T-helper 2 cell treated with Interferon-gamma antibody and Interleukin-4, amounts not matched to agents 100 ng/mL and 5 ng/mL, for 36 hours (primary cell): ENCODE measurements at regions not wholly inside any gene's neighbourhood (a gene's known extent, or its start where the extent isn't known, plus 50 kb on each side); places are given as distances from the start of the nearest gene placed in this dataset.

Experiments
- intact Hi-C: fragments of 100-400 bp; cut with micrococcal nuclease; formaldehyde crosslinking; loops from one replicate; pipeline ENCODE4 v1.15.1; 2023

GRCh38 chr17:72496461-72496860, 375.6 kb downstream of the SOX9 start:
- intact Hi-C loops: no loop called here

DNA sequence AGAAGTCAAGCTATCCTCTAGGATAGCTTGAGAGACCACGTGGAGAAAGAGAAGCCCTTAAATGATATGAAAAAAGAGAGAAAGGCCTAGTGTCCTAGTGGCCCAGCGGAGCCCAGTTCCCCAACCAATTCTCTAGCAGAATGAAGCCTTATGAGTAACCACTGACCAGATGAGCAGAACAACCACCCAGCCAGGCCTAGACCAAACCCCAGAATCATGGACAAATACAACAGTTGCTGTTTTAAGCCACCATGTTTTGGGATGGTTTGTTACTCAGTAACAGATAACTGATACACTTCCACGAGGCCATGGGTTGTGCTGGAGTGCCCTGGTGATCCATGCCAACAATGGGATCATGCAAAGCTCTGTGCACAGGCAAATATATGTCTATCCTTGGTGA, 377.1 kb downstream of the SOX9 start:
- intact Hi-C loops: no loop called here

GRCh38 chr17:72498364-72499210, 377.8 kb downstream of the SOX9 start:
- intact Hi-C loops: no loop called here

DNA sequence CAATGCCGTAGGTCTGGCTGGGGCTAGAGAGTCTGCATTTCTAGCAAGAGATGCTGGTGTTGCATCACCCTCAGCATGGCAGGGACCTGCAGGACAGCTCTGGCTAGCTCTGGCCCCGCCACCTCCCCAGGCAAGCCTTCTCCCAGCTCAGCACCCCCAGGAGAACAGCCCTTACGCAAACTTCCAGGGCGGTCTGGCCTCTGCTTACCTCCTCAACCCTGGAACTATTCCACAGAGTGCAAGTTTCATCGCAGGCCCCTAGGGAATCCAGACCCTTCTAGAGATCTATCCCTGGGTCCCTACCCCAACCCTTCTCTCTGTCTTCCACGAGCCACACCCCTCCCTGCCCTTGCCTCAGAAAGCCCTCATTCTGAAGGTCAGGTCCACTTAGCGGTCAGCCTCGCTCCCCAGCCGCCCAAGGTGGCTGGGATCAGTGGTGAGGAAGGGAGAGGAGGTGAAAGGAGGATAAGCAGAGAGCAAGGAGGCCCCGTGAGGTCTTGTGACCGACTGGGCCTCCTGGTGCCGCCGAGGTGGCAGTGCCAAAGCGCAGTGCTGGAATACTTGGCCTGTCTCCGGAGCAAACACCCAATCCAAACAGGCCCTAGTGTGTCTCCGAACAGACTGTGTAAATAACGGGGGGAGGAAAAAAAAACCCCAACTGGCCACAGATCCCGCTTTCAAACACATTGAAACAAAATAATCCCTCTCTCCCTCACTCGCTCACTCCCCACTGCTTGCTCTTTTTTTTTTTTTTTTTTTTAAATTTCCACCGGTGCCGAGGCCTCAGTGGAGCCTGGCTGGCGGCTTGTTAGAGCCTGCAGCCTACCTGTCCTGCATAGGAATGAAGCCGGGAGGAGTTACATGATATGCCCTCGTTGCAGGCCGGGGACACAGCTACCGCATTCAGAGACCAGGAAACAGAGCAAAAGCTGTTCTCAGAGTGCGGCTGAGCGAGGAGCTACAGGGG, 380.9 kb downstream of the SOX9 start:
- intact Hi-C loops: no loop called here

DNA sequence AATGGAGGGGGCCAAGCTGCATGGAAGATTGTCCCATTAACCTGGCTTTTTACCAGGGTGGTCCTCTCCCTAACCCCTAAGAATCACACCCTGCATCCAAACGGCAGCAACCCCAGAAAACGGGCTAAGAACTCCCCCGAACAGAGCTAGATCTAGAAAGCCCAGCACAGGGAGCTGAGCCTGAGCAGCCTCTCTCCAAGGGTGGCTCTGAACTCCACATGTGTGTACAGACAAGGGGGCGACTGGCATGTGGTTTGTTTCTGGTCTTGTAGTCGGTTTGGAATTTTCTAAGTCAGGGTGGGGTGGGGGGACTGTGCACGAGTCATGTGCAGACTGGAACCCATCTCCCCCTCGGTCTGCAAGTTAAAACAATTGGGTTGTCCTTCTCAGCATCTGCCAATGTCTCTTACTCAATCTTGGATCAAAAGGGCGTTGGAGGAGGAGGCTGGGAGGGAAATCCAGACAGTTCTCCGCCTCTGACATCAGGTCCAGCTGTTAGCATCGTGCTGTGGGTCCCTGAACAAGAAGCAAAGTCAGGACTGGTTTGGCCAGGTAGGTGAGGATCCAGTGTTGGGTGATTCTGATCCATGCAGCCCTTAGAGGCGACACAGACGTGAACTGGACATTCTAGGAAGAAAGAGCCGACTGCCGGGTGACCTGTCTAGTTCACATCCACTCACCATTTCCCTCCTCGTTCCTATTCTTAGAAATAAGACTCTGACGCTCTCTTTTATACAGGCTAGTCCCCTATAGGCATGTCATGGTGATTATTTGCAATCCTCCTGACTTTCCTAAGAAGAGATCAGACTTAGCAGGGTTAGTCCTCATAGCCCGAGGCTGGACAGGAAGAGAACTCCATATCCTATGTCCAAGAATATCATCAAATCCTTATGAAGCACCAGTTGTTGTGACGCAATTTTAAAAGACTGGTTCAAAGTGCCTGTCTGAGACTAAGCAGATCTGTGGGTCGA, 381.8 kb downstream of the SOX9 start:
- intact Hi-C loops: no loop called here

DNA sequence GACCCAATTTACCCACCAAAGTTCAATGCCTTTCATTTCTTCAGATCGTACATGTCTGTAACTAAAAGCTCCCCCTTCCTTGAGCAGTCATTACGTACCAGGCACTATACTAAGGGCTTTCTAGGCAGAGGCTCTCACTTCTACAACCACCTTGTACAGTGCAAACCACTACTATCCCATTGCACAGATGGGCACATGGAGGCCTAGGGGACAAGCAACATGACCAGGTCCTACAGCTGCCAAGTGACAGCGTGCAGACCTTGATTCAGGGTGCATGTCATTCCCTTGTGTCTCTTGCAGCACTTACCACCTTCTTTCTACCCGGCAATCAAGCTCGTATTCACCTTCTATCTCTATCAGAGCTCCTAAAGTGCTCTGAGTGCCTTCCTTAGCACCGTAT, 382.7 kb downstream of the SOX9 start:
- intact Hi-C loops: no loop called here

DNA sequence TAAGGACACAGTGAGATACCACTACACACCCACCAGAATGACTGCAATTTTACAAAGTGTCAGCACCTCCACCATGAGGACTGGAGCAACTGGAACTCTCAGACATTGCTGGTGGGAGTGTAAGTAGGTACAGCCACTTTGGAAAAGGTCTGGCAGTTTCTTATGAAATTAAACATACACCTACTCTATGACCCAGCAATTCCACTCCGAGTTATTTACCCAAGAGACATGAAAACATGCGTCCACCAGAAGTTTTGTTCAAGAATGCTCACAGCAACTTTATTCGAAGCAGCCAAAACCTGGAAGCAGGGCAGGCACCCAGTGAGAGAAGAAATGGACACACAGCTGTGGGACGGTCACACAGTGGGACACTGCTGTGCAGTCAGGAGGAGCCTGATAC, 384.0 kb downstream of the SOX9 start:
- intact Hi-C loops: no loop called here

GRCh38 chr17:72506773-72507172, 386.0 kb downstream of the SOX9 start:
- intact Hi-C loops: no loop called here

DNA sequence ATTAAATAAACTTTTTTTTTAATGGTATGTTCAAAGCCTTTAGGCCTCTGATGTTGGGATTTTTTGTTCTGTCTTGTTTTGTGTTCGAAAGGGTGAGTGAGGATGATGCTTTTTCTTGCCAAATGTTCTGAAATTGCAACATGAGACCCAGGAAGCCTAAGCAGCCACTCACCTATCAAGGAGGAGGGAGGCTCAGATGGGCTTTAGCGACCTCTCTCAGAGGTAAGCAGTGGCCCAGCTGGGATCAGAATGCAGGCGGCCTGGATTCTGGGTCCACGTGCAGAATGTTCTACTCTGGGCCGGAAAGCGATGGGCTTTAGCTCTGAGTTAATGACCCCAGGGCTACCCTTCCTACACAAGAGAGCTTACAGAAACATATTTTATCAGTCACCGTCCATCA, 386.6 kb downstream of the SOX9 start:
- intact Hi-C loops: no loop called here

- intact Hi-C loops: no loop called here
Observed at GRCh38 chr17:72510351-72511016, 389.7 kb downstream of the SOX9 start.

GRCh38 chr17:72511242-72511641, 390.4 kb downstream of the SOX9 start:
- intact Hi-C loops: no loop called here

GRCh38 chr17:72511874-72512273, 391.1 kb downstream of the SOX9 start:
- intact Hi-C loops: no loop called here

- intact Hi-C loops: no loop called here
Observed at GRCh38 chr17:72512649-72513556, 392.1 kb downstream of the SOX9 start.

- intact Hi-C loops: no loop called here
Observed at GRCh38 chr17:72514321-72514861, 393.6 kb downstream of the SOX9 start.

DNA sequence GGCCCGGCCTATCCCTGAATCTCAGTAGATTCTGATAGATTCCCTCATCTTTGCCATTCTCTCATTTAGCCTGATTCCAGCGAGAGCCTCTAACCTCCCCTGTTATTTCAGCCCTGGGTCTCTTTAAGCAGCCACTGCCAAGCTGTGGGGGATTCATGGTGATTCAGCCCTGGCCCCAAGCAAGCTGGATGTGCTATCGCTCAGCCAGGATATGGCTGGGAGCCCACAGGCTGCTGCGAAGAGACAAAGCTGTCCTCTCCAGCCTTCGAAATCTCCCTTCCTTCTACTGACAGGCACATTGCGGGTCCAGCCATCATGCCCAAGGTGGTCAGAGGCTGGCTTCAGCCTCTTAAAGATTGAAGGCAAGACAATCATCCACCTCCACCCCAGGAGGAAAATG, 394.1 kb downstream of the SOX9 start:
- intact Hi-C loops: no loop called here

GRCh38 chr17:72515291-72516065, 394.7 kb downstream of the SOX9 start:
- intact Hi-C loops: no loop called here

DNA sequence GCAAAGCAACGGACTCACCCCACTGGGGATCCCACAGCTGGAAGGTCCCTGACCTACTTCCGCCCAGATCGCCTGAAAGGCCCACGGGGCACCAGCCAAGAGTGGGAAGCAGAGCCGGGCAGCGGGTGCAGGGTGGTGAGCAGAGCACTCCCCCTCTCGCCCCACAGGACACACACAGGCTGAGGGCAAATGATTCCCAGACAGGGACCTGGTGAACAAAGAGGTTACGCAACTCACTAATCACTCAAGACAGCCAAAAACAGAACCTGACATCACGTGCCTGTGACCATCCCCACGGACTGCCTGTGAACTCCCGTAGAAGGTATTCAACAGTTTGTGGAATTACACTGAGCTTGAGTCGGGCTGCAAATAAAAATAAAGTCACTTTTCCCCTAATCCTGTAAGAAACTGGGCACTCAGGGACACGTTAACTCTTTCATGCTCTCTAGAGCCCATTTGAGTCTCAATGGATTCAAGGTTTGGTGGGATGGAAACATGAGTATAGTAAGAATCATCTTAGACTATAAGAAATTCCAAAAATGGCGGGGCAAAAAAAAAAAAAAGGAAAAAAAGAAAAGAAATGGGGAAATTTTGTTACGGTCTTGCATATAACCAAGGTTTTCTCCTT, 396.1 kb downstream of the SOX9 start:
- intact Hi-C loops: no loop called here
